Activated T-helper 1 cell treated with anti-CD3 and anti-CD28 coated beads, Interleukin-2, amount 50 U/mL, for 16 hours (primary cell): ENCODE measurements at regions not wholly inside any gene's neighbourhood (a gene's known extent, or its start where the extent isn't known, plus 50 kb on each side); places are given as distances from the start of the nearest gene placed in this dataset.

Experiments
- DNase-seq, 2 donors: peaks; one replicate each; pipeline ENCODE4 v3.0.0-alpha.2; 2020; ENCODE audit warnings: low read depth in 1 of 2, low spot score in 1 of 2

- DNase-seq = no peak
These were observed 555.9 kb upstream of the DIPK2B start for GRCh38 chrX:45756557-45756956.

GRCh38 chrX:45755703-45756102, 555.0 kb upstream of the DIPK2B start:
- DNase-seq = no peak

GRCh38 chrX:45751156-45751555, 550.5 kb upstream of the DIPK2B start:
- no peak for DNase-seq

- DNase-seq = no peak
These were observed 550.0 kb upstream of the DIPK2B start for GRCh38 chrX:45750639-45751038.

GRCh38 chrX:45749375-45749774, 548.7 kb upstream of the DIPK2B start:
- no peak for DNase-seq

- no peak for DNase-seq
These were observed 547.7 kb upstream of the DIPK2B start for GRCh38 chrX:45748369-45748774.

- no peak for DNase-seq
These were observed 547.2 kb upstream of the DIPK2B start for GRCh38 chrX:45747905-45748304.

GRCh38 chrX:45745479-45745878, 544.8 kb upstream of the DIPK2B start:
- no peak for DNase-seq

- no peak for DNase-seq
These were observed 543.4 kb upstream of the DIPK2B start for GRCh38 chrX:45743906-45744625.

GRCh38 chrX:45743081-45743533, 542.4 kb upstream of the DIPK2B start:
- no peak for DNase-seq

GRCh38 chrX:45740291-45740690, 539.6 kb upstream of the DIPK2B start:
- no peak for DNase-seq

GRCh38 chrX:45735571-45735970, 534.9 kb upstream of the DIPK2B start:
- no peak for DNase-seq

- no peak for DNase-seq
These were observed 530.8 kb upstream of the DIPK2B start for GRCh38 chrX:45731448-45731847.

- no peak for DNase-seq
These were observed 527.1 kb upstream of the DIPK2B start for GRCh38 chrX:45727761-45728160.

GRCh38 chrX:45722471-45722870, 521.8 kb upstream of the DIPK2B start:
- DNase-seq = no peak

- DNase-seq = no peak
These were observed 519.2 kb upstream of the DIPK2B start for GRCh38 chrX:45719751-45720501.

- DNase-seq = no peak
These were observed 518.0 kb upstream of the DIPK2B start for GRCh38 chrX:45718676-45719075.

GRCh38 chrX:45716750-45717149, 516.1 kb upstream of the DIPK2B start:
- no peak for DNase-seq

- DNase-seq = no peak
These were observed 515.1 kb upstream of the DIPK2B start for GRCh38 chrX:45715748-45716147.

- no peak for DNase-seq
These were observed 514.2 kb upstream of the DIPK2B start for GRCh38 chrX:45714866-45715265.

- DNase-seq = no peak
These were observed 511.4 kb upstream of the DIPK2B start for GRCh38 chrX:45712067-45712466.

- no peak for DNase-seq
These were observed 510.6 kb upstream of the DIPK2B start for GRCh38 chrX:45711231-45711630.
